ENCODE measurements at regions not wholly inside any gene's neighbourhood (a gene's known extent, or its start where the extent isn't known, plus 50 kb on each side); places are given as distances from the start of the nearest gene placed in this dataset.
A peak's percentile ranks its signal among the peaks of the same experiment; 100 is the strongest.
"Not testable (repeated sequence)": the region's sequence is repeated elsewhere in the genome, so short reads cannot be mapped to it uniquely, and the experiment has no call there.

DNA sequence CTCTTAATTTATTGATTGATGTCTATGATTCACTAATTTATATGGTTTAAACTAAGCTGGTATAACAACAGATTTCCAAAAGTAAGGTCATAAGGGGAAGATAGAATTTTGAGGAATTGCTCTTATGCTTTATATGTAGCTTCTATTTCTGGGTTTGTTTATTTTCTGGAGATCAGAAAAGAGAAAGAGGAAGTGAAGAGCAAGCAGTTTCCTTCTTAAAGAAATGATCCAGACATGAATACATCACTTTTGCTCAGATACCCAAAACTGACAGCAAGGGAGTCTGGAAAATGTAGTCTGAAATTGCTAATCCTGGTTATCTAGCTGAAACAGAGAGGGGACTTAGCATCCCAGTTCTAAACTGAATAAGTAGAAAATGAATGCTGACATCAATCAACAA, 912.5 kb upstream of the CRIM1 start:
- no peaks in the 10 kb centered on the region for H3K9me3 Mint-ChIP-seq
- H3K36me3 ChIP-seq = no peaks in the 10 kb centered on the region

GRCh38 chr2:35441575-35441974, 914.0 kb upstream of the CRIM1 start:
- not testable (repeated sequence) for H3K36me3 Mint-ChIP-seq; H3K9me3 ChIP-seq (ENCODE audit: low read depth); H3K4me3 Mint-ChIP-seq; H3K79me2 ChIP-seq (ENCODE audit: low read depth); H3F3A ChIP-seq (ENCODE audit: low read depth); H3K4me1 Mint-ChIP-seq; H3K27ac ChIP-seq; DNase-seq (ENCODE audit: low spot score); H4K20me1 ChIP-seq (ENCODE audit: low read depth); H3K27me3 ChIP-seq; H2AFZ ChIP-seq (replicated peaks); H3K36me3 ChIP-seq; H3K4me2 ChIP-seq; H3K4me3 ChIP-seq; H3K9ac ChIP-seq; H3K9me3 Mint-ChIP-seq; H3K4me1 ChIP-seq; H3K27me3 Mint-ChIP-seq (ENCODE audit: insufficient read depth, low read depth); H3K27ac Mint-ChIP-seq

More for the DNA sequence above, 912.5 kb upstream of the CRIM1 start:
- H3K36me3 Mint-ChIP-seq = no peaks in the 10 kb centered on the region
- H3K79me2 ChIP-seq (ENCODE audit: low read depth) = no peaks in the 10 kb centered on the region
- H3K27me3 ChIP-seq = no peaks in the 10 kb centered on the region
- no peaks in the 10 kb centered on the region for H4K20me1 ChIP-seq (ENCODE audit: low read depth)
- DNase-seq (ENCODE audit: low spot score) = no peak
- H3K4me1 Mint-ChIP-seq = no peaks in the 10 kb centered on the region
- H3K4me1 ChIP-seq = no peaks in the 10 kb centered on the region
- H3F3A ChIP-seq (ENCODE audit: low read depth) = no peaks in the 10 kb centered on the region
- no peak for TF ChIP-seq EZH2 (IDR thresholded peaks at IDR 0.05)
- no peak for TF ChIP-seq EZH2phosphoT487 (IDR thresholded peaks at IDR 0.05)
- TF ChIP-seq, protein P1, sequence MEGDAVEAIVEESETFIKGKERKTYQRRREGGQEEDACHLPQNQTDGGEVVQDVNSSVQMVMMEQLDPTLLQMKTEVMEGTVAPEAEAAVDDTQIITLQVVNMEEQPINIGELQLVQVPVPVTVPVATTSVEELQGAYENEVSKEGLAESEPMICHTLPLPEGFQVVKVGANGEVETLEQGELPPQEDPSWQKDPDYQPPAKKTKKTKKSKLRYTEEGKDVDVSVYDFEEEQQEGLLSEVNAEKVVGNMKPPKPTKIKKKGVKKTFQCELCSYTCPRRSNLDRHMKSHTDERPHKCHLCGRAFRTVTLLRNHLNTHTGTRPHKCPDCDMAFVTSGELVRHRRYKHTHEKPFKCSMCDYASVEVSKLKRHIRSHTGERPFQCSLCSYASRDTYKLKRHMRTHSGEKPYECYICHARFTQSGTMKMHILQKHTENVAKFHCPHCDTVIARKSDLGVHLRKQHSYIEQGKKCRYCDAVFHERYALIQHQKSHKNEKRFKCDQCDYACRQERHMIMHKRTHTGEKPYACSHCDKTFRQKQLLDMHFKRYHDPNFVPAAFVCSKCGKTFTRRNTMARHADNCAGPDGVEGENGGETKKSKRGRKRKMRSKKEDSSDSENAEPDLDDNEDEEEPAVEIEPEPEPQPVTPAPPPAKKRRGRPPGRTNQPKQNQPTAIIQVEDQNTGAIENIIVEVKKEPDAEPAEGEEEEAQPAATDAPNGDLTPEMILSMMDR (IDR thresholded peaks at IDR 0.05) = no peak
- no peak overlapping the region for H3K27ac Mint-ChIP-seq
- H3K4me3 ChIP-seq = no peak overlapping the region
- H2AFZ ChIP-seq (replicated peaks) = no peak overlapping the region
- H3K4me3 Mint-ChIP-seq = no peak overlapping the region
- no peak overlapping the region for H3K27ac ChIP-seq
- H3K9ac ChIP-seq = no peak overlapping the region
- H3K4me2 ChIP-seq = no peak overlapping the region
- no peaks in the 10 kb centered on the region for H3K27me3 Mint-ChIP-seq (ENCODE audit: insufficient read depth, low read depth)
- H3K9me3 ChIP-seq (ENCODE audit: low read depth) = no peaks in the 10 kb centered on the region

DNA sequence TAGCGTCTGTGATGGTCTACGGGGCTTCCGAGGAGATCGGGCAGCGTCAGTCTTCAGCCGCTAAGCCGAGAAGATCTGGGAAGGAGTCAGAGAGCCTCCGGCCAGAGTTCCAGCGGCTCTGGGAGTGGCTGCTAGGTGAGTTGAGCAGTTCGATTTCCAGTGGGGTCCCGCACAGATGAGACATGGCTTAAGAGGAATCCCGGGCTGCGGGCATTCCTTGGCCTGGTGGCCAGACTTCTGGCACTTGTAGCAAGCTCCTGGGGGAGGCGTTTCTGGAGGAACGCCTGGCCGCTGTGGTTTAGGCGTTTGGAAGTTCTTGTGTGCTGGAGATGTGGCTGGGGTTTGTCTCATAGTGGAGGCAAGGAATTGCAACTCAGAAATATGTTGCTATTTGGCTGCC, 915.3 kb upstream of the CRIM1 start:
- not testable (repeated sequence) for H3K36me3 Mint-ChIP-seq, H3K4me3 ChIP-seq, H3K27ac ChIP-seq

GRCh38 chr2:35436893-35437292, 918.7 kb upstream of the CRIM1 start:
- H2AFZ ChIP-seq (replicated peaks); H3K9me3 ChIP-seq (ENCODE audit: low read depth); H3K4me3 Mint-ChIP-seq; H3K36me3 ChIP-seq; H3K9ac ChIP-seq; H4K20me1 ChIP-seq (ENCODE audit: low read depth); H3K36me3 Mint-ChIP-seq; H3K4me2 ChIP-seq; H3K4me1 Mint-ChIP-seq; H3K27ac Mint-ChIP-seq; H3K4me1 ChIP-seq; H3K79me2 ChIP-seq (ENCODE audit: low read depth); H3K27ac ChIP-seq; DNase-seq (ENCODE audit: low spot score); H3K27me3 ChIP-seq; H3K4me3 ChIP-seq; H3K9me3 Mint-ChIP-seq; H3F3A ChIP-seq (ENCODE audit: low read depth); H3K27me3 Mint-ChIP-seq (ENCODE audit: insufficient read depth, low read depth): not testable (repeated sequence)

More for the DNA sequence above, 915.3 kb upstream of the CRIM1 start:
- not testable (repeated sequence) for DNase-seq (ENCODE audit: low spot score); H3K36me3 ChIP-seq; H3K27ac Mint-ChIP-seq; H2AFZ ChIP-seq (replicated peaks); H3K4me1 Mint-ChIP-seq; H3K27me3 Mint-ChIP-seq (ENCODE audit: insufficient read depth, low read depth); H3K79me2 ChIP-seq (ENCODE audit: low read depth); H3K27me3 ChIP-seq; H3K4me3 Mint-ChIP-seq; H3K4me1 ChIP-seq; H3K4me2 ChIP-seq; H4K20me1 ChIP-seq (ENCODE audit: low read depth); H3F3A ChIP-seq (ENCODE audit: low read depth); H3K9me3 ChIP-seq (ENCODE audit: low read depth); H3K9me3 Mint-ChIP-seq; H3K9ac ChIP-seq

DNA sequence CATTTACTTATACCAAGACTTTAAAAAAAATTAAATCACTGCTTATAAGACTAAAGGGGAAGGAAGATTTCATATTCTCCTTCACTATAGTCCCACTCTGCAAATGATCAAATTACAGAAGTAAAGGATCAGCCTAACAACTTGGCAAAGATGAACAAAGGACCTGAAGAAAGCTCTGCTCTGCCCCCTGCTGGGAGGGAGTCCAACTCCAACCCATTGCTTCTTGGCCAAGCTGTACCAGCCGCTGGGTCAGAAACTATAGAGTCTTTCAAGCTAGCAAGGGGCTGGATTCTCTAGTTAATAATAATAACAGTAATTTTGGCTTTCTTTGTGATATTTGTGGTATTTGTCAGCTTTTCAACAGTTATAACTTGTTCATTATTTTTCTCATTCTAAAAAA, 927.0 kb upstream of the CRIM1 start:
- no peaks in the 10 kb centered on the region for H3K4me1 Mint-ChIP-seq
- no peak overlapping the region for H3K4me3 ChIP-seq
- no peak overlapping the region for H3K4me2 ChIP-seq
- H3K27me3 ChIP-seq = no peaks in the 10 kb centered on the region
- peak; percentile 60 for DNase-seq (ENCODE audit: low spot score)
- H4K20me1 ChIP-seq (ENCODE audit: low read depth) = no peaks in the 10 kb centered on the region
- no peaks in the 10 kb centered on the region for H3F3A ChIP-seq (ENCODE audit: low read depth)
- no peak for TF ChIP-seq EZH2phosphoT487 (IDR thresholded peaks at IDR 0.05)
- TF ChIP-seq, protein P1 (IDR thresholded peaks at IDR 0.05) = peak; percentile 65
- H3K36me3 ChIP-seq = no peaks in the 10 kb centered on the region
- H3K9me3 ChIP-seq (ENCODE audit: low read depth) = no peaks in the 10 kb centered on the region
- H3K4me3 Mint-ChIP-seq = no peak overlapping the region
- no peaks in the 10 kb centered on the region for H3K36me3 Mint-ChIP-seq
- no peaks in the 10 kb centered on the region for H3K9me3 Mint-ChIP-seq
- no peak overlapping the region for H2AFZ ChIP-seq (replicated peaks)
- no peaks in the 10 kb centered on the region for H3K27me3 Mint-ChIP-seq (ENCODE audit: insufficient read depth, low read depth)
- H3K27ac Mint-ChIP-seq = no peak overlapping the region
- H3K4me1 ChIP-seq = no peaks in the 10 kb centered on the region
- no peak overlapping the region for H3K9ac ChIP-seq
- no peak overlapping the region for H3K27ac ChIP-seq
- H3K79me2 ChIP-seq (ENCODE audit: low read depth) = no peaks in the 10 kb centered on the region

All from neural progenitor cell (in vitro differentiated cells).